ENCODE measurements at regions not wholly inside any gene's neighbourhood (a gene's known extent, or its start where the extent isn't known, plus 50 kb on each side); places are given as distances from the start of the nearest gene placed in this dataset.

DNA sequence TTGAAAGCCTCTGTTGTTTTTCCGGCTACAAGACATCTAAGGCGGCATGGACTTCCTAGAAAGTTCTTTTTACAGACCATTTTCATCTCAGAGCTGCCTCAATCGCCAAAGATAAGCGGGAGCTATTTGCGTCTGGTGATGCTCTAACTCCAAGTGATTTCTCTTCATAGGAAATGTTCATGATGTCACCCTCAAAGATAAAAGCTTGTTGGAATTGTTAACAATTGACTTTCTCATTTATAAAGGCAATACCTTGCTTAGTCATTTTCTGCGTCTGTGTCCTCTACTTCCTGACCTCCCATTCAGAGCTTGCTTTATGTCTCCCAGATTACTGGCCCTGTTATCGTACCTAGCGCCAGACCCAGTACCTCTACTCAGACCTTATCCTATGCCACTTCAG lies 259.0 kb upstream of the G2E3 start:
- TF ChIP-seq, protein P1, sequence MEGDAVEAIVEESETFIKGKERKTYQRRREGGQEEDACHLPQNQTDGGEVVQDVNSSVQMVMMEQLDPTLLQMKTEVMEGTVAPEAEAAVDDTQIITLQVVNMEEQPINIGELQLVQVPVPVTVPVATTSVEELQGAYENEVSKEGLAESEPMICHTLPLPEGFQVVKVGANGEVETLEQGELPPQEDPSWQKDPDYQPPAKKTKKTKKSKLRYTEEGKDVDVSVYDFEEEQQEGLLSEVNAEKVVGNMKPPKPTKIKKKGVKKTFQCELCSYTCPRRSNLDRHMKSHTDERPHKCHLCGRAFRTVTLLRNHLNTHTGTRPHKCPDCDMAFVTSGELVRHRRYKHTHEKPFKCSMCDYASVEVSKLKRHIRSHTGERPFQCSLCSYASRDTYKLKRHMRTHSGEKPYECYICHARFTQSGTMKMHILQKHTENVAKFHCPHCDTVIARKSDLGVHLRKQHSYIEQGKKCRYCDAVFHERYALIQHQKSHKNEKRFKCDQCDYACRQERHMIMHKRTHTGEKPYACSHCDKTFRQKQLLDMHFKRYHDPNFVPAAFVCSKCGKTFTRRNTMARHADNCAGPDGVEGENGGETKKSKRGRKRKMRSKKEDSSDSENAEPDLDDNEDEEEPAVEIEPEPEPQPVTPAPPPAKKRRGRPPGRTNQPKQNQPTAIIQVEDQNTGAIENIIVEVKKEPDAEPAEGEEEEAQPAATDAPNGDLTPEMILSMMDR (IDR thresholded peaks at IDR 0.05), result no peak
- no peak for TF ChIP-seq POLR2A (IDR thresholded peaks at IDR 0.05)

All from lower leg skin (tissue), 3 donors.